ENCODE measurements at regions not wholly inside any gene's neighbourhood (a gene's known extent, or its start where the extent isn't known, plus 50 kb on each side); places are given as distances from the start of the nearest gene placed in this dataset.
"Not testable (repeated sequence)": the region's sequence is repeated elsewhere in the genome, so short reads cannot be mapped to it uniquely, and the experiment has no call there.

DNA sequence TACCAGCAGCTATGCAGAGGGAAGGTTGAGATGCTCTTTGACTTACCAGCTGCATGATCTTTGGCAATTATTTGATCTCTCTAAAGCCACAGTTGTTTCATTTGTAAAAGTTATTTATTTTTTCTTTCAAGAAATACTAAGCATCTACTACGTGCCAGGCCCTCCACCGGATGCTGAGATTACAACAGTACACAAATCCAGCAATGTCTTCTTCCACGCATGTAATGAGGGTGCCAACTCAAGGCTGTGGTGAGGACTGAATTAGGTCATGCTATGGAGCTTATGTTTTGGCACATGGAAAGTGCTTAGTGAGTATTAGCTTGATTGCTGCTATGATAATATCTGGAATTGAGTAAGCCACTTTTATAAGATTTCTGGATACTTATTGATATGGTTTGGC, 358.2 kb downstream of the IRS2 start:
- no peak for DNase-seq

DNA sequence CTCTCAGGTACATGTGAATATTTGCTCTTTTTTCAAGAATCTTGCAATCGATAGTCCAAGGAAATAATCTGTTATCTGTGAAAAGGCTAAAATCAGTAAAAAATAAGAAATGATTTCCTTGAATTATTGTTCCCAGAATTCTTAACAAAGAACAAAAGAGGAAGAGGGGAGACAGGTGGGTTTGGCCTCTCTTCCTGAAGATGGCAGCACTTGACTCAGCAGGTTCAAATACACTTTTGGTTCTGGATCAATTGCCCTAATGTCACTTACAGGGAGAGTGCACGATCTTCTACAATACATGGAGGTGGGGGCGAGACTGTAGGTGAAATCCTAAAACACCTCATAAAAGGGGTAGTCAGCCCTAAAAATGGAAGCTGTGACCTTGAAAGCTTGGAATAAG, 358.7 kb downstream of the IRS2 start:
- DNase-seq = no peak

DNA sequence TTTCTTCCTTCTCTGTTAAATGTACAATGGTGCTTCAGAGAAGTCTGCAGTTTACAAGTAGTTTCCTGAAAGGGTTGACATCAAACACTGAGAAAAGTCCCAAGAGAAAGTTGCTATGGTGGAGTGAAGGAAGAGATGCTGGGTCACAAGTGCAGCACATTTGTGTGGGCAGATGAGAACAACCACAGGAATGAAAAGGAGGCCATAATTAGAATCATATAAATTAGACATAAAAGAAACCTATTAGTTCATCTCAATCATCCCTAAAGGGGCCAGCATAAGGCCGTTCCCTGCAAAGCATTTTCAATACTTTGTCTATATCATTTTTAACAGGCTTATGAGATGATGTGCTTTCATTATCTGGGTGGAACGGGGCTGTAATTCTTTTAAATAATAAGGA, 359.2 kb downstream of the IRS2 start:
- no peak for DNase-seq

DNA sequence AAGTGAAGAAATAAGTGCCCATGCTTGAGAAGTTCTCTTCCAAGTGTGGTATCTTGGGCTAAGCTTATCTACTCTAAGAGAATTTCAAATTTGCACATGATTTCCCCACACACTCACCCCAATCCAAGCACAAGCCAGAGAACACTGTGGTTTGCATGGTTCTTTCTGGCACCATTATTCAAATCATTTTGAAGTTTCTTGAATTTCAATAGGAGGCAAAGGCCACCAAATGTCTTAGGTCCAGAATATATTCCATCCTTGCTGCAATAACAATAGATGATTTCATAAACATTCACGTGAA, 359.7 kb downstream of the IRS2 start:
- no peak for DNase-seq

DNA sequence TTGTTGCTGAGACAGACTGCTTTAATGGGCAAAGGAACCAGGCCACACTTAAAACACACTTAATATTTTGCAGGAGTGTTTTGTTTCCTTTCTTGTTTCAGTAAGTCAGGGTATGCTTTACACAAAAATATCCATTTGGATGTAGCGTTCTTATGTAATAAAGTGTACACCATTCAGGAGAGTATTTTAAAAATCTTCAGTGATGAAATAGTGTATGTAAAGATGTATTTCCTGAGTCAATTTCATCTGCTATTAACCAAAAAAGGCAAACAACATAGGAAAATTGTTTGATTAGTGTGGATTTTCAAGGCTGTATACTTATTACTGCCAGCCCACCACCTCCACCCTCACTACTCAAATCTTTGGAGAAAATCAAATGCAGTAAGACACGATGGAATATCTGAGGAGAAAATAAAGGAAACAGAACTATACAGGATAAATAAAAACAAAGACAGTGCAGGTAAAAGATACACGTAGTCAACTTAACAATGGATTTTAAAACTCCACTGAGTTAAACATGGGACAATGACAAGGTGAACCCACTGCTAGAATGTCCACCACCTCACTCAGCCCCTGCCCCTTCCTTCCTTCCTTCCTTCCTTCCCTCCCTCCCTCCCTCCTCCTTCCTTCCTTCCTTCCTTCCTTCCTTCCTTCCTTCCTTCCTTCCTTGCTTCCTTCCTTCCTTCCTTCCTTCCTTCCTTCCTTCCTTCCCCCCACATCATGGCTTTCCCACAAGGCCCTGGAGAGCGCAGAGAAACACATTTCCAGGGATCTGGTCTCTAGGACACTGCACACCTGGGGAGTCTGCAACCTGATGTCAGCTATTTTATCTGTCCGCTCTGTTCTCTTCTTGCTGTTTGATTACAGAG, 360.3 kb downstream of the IRS2 start:
- DNase-seq = no peak

DNA sequence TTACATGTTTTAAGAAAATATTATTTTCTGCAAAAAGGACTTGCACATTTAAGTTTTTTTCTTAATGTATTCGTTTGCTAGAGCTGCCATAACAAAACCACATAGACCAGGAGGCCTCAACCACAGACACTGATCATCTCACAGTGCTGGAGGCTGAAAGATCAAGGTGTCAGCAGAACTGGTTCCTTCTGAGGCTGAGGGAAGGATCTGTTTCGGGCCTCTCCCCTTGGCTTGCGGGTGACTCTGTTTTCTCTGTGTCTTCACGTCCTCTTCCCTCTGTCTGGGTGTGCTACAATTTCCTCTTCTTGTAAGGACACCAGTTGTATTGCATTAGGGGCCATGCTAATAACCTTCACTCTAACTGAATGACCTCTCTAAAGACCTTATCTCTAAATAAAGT, 364.2 kb downstream of the IRS2 start:
- no peak for DNase-seq

DNA sequence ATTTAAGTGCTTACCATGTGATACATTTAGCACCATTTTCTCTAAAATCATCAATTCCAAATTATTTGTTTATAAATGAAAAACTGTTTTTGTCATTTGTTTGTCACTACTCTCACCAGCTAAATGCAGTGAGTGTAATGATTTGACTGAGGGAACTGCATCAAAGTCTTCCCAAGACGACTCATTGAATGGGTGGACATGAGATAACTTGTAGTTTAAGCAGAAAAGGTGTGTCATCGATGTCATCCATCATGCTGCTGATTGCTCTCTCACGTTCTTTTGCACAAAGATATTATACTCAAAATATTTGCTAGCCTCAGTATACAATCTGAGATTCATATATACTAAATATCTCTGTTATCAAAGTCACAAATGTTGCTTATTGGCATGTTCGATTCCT, 366.5 kb downstream of the IRS2 start:
- no peak for DNase-seq

DNA sequence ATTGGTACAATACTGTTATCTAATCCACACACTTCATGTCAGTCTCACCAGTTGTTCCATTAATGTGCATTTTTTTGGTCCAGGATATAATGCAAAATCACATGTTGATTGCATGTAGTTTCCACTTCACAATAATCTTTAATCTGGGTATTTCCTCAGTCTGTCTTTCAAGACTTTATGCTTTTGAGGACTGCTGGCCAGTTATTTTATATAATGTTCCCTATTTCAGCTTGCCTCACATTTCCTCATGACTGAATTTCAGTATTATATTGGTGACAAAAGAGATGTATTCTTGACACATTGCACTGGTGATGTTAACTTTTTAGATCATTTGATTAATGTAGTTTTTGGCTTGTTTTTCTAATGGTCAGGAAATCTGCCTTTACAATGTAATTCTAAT, 368.3 kb downstream of the IRS2 start:
- DNase-seq = no peak

DNA sequence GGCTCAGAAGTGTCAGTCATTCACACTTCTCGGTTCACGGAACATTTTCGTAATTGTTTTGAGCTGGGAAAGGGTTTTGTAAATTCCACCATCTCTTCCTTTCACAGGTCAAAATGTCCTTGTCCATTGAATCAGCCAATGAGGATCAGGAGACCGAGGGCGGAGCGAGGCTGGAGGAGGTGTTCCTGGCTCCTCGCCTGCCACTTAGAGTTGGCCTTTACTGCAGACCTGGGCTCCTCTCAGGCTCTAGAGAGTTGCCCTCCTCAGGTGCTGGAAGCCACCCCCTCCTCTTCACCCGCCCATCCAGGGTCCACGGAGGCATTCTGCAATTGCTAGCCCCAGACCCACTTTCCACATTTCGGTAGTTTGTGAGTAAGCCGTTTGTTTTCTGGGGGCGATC, 370.4 kb downstream of the IRS2 start:
- DNase-seq = no peak

DNA sequence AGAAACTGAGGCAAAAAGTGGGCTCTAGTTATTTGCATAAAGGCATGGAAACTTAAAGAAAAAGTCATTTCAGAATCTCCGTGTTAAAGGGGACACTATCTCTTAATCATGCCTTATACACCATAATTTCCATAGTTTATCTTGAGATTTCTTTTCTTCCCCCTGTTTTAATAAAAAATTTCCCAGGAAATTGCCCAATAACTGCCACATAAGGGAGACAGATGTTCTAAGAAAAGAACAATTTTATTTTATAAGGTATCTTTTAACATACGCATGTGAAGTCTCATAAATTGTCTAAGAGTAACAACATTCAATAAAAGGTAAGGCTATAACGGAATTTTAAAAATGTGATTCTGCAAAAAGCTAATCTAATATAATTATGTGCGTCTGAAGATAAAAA, 371.3 kb downstream of the IRS2 start:
- no peak for DNase-seq

DNA sequence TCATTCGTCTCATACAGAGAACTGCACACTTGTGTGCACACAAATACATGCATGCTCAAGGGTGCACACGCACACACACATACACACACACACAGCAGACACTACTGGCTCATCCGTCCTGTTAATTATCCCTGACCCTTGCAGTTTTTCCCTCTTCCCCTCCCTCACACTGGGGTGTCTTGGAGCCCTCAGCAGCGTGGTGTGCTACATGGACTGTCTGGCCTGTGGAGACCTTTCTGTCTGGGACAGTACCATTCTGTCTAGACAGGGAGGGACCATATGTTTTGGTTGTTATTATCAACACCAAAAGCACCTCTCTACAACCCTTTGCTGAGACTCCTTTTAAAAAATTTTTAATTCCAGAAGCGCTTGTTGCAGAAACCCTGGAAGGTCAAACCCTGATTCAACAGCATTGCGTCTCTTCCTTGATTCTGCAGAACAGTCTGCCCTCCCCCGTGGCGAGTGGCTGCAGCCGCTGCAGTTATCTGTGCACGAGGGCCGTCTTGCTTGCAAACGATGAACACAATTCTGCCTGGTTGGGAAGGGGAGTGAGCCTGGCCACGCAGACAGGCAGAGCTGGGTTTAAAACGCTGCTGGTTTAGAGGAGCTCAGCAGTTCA, 374.0 kb downstream of the IRS2 start:
- DNase-seq = no peak

DNA sequence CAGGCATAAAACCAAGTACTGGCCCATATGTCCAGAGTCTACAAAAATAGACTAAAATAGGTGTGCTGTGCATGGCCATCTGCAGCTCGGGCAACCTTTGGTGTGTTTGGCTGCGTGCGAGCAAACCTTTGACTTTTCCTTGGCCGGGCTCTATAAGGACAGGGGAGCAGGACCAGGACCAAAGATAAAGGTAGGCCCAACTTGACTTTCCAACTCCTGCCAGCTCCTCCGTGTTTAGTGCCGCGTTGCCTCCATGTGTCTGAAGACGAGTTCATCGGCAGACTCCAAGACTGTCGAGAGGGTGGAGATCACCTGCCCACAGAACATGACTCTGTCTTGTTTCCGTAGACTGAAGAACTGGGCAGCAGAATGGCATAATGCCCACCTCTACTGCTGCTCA, 375.5 kb downstream of the IRS2 start:
- no peak for DNase-seq

DNA sequence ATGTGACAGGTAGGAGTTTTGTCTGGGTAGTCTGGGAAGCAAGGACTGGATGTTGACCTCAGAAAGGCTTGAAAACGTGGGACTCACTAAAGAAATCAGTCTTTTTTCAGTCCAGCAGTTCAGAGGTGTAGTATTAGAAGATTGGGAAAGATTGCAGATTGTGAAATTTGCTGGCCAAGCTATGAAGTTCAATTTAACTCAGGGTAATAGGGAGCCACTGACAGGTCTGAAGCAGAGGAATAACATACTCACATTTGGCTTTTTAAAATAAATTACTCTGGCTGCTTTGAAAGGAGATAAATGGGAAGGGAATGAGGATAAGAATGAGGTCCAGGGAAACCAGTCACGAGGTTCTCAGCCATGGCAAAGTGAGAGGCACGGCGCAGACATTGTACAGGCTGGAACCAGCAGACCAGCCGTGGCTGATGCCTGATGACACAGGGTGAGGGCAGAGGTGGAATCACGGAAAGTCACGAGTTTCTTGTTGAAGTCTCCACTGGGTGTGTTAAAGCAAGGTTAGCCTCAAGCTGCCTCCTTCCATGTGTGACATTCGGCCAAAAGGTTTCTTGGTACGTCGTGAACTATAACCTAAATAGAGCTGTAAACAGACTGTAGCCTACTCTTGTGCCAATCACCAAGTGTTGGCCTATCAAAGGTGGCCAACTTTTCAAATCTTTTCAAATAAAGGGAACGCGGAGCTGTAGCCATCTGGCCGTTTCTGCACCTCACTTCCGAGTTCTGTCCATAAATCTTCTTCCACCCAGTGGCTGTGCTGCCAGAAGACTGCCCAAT, 377.6 kb downstream of the IRS2 start:
- DNase-seq = no peak

DNA sequence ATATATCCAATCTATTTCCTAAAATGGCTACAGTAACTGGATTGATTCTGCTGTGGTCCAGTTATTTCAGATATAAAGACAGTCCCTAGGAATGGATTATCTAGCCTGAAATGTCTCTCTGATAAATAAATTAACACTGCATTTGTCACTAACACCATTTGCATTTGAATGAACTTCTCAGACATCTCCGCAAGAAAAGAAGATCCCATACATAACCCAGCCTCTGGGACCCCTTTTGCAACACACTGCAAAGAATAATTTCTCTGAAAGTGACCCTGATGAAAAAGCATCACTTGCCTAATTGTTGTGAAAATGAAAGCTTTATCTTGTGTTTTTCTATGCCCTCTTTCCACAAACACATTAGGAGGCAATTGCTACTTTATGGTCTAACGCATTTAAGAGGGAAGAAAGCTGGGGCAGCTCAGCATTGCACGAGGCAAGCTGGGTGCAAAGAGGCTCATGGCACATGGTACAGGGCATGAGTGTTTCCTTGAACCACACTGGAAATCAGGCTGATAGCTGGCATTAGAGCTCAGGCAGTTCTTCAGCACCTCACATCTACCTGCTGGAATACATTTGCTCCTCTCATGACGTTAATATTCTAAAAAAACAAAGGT, 379.9 kb downstream of the IRS2 start:
- DNase-seq = no peak

DNA sequence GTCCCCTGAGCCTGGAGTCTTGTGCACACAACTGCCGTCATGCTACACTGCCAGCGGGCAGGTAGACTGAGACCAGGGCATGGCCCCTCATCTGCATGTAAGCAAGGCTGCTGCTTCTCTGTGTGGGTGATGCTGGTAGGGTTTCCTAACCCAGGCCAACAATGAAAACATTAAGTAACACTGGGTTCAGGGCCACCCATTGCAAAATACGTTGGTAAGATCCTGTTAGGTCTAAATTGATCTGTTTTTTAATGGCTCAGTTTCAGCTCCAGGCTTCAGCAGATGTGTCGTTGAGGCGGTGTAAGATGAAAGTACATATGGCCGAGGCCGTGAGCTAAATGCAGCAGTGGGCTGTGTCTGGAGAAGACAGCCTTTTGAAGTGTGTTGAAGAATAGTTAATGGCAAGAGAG, 383.4 kb downstream of the IRS2 start:
- no peak for DNase-seq

DNA sequence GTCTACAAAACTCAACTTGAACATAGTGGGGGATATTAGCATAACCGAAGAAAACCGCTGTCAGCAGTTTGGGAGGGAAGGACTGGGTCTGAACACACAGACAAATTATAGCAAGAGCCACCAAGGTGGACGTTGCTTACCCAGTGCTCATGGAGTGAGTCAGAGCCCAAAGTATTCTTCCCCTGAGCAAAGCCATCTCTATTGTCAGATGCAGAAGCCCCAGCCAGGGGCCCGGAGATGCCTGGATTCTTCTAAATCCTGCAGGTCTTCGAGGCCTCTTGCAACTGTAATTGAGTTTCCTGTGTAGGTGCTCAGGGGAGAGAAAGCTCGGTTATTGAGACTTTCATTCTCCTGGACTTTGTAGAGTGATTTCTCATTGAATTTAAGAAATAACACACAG, 384.5 kb downstream of the IRS2 start:
- DNase-seq = no peak

DNA sequence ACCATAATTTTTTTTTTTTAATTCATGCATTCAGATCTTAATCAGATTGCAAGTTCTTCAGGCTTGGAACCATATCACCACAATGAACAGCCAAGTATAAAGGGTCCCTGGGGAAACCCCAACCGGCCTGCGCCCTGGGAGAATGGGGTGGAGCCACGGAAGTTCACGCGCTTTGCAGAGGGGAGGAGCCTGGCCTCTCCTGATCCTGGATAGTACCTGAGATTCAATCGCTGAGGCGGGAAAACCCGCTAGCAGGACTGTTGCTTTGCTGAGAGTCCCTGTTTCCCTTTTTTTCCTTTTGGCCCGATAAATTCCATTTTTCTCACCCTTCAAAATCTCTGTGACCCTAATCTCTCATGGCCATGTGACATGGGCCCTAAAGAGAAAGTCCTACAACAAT, 385.1 kb downstream of the IRS2 start:
- DNase-seq = no peak

DNA sequence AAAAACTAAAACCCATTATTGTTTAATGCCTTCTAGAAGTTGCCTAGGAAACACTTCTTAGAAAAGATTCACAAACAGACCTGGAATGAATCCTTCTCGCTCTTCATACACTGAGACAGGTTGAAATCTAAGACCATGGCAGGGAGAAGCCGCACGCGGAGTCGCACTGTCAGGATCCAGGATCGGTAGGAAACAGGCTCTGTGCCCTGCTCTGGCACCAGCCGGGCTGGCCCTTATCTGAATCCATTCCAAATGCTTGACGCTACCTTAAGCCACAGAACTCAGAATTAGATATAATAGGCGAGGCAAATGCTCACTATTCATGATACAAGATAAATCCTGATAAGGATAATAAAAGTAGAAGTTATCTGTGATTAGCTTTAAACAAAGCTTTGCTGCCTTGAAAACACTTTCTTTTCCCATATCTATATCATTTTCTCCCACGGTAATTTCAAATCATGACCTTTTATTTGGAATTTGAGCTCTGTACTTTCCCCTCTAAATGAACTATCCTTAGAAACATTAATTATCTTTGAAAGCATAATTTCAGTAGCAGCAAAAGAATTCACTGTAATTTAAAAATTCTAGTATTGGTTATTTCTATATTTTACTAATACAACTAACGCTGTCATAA, 385.6 kb downstream of the IRS2 start:
- DNase-seq = no peak

DNA sequence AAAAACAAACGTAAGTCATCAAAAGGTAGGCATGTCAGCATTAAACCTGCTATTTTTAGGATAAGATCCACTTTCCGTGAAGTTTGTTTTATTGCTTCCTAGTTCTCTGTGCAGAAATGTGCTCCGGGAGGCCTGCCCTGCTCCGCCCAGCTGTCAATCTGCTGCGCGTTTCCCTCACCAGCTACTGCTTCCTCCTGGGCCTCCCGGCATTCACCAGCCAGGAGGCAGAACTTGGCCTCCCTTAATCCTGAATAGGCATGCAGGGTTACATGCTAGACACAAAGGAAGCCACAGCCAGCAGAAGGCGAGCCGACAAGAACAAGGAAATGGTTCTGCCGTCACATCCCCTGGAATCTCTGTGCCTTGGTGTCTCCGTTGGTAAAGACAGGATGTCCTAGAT, 386.2 kb downstream of the IRS2 start:
- DNase-seq = no peak

DNA sequence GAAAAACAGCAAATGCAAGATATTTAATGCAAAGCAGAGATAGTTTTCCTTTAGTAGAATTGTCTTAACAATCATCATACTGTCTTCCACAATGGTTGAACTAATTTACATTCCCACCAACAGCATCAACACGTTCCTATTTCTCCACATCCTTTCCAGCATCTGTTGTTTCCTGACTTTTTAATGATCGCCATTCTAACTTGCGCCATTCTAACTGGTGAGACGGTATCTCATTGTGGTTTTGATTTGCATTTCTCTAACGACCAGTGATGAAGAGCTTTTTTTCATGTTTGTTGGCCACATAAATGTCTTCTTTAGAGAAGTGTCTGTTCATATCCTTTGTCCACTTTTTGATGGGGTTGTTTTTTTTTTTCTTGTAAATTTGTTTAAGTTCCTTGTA, 388.3 kb downstream of the IRS2 start:
- not testable (repeated sequence) for DNase-seq

DNA sequence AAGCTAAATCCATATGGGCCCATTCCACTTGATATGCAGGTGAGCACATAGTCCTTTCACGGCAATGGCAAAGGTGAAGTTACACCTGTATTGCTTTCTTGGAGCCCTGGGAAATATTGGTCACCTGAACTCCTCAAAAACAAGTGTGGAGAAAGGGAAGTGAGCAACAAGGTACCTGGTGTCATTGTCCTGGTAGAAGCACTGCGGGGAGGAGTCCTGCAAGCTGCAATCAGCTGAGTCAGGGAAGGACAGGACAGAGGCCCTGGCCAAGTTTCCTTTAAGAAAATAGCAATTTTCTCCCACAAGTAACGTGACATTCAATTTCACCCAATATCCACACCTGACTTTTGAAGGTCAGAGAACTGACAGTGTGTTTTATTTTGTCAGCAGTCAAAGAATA, 389.1 kb downstream of the IRS2 start:
- no peak for DNase-seq

DNA sequence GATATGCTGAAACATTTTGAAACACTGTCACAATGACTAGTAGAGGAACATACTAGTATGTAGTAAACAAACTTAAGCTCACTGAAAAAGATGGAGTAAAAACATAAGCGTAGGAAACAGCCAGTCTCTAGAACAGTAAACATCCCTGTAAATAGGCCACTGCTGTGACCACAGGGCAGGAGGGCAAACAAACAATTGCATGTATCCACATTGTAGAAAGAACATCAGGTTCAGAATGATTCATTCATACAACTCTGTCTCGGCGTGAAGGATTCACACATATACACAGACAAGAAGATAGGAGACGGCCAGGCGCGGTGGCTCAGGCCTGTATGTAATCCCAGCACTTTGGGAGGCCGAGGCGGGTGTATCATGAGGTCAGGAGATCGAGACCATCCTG, 390.1 kb downstream of the IRS2 start:
- no peak for DNase-seq

DNA sequence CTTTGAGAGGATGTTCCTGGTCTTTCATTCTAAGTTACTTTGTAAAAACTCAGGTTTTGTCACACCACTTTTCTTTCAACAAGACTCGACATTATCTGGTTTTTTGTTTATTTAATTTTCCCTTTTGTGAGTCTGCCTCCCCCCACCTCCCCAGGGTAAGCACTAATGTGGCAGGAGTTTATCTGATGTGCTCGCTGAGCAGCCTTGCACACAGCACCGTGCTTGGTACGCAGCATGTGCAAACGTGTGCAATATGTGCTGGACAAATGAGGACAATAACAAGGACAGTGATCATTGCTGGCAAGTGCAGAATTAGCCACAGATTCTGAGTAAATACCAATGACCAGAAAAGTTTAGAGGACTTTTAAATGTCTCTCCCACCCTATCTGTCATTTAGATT, 391.4 kb downstream of the IRS2 start:
- no peak for DNase-seq

All from SW 1271 (cell line).